ENCODE measurements at regions not wholly inside any gene's neighbourhood (a gene's known extent, or its start where the extent isn't known, plus 50 kb on each side); places are given as distances from the start of the nearest gene placed in this dataset.

DNA sequence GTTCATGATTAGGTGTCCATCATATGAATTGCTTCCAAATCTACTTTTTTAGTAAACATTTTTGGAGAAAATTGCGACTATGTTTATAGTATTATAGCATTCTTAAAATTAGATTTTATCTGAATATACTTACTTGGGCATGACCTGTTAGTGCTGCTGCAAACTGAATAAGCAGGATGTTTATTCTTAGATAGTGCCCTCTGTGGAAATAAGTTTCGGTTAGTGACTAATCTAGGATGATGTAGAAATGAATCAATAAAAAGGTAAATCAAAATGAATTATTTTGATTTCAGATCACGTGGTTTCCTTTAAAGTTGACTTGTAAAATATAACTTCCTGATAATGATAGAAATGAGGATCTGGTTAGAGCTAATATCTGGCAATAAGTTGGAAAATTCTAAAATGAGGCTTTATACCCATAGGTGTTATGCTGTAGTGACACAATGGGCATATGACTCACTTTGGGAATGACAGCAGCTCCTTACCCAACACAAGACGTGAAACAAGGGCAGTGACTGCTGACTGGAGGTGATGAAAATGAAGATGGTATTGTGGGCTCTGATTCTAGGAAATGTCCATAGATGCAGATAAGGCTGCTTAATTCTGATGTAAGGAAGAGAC lies 165.8 kb upstream of the TCF4 start:
- Histone ChIP-seq H3K27me3 (no peaks in the 10 kb centered on the region), H3K36me3 (no peaks in the 10 kb centered on the region), H3K4me1 (no peaks in the 10 kb centered on the region), H3K4me3 (no peak overlapping the region), H3K27ac (no peak overlapping the region), H3K9me3 (no peaks in the 10 kb centered on the region)
- WGBS, 2 donors (ENCODE audit: low coverage in 1 of 2) = 49 to 90% methylated on average over 4 of the region's 4 CpGs
- TF ChIP-seq POLR2A (IDR thresholded peaks at IDR 0.05) (no peak), POLR2AphosphoS5 (IDR thresholded peaks at IDR 0.05) (no peak), CTCF (IDR thresholded peaks at IDR 0.05) (no peak), EP300 (IDR thresholded peaks at IDR 0.05) (no peak)
- no peak for ATAC-seq

- TF ChIP-seq EP300 (IDR thresholded peaks at IDR 0.05) (no peak), POLR2AphosphoS5 (IDR thresholded peaks at IDR 0.05) (no peak), CTCF (IDR thresholded peaks at IDR 0.05) (no peak), POLR2A (IDR thresholded peaks at IDR 0.05) (no peak)
Observed at GRCh38 chr18:55751476-55751875, 163.5 kb upstream of the TCF4 start.

DNA sequence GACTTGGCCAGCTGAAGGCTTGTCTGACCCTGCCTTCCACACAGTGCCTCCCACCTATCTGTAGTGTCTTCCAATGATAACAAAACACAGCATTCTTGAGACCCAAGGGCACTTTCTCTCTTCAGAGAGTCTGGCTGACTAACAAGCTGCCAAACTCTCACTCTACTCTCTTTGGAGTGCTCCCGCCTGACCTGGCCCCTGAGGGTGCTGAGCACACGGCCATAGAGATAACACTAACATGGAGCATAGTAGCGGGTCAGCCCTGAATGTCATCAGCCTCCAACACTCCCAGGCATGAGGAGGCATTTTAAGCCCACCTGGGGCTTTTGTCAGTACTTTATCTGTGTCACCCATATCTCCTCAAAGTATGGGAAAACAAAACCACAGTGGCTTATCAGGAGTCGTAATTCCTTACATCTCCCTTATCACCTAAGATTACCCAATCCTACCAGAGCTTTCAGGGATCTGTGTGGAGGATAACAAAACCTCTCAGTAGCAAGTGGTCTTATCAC lies 160.3 kb upstream of the TCF4 start:
- Histone ChIP-seq H3K4me3 (no peak overlapping the region), H3K9me3 (no peaks in the 10 kb centered on the region), H3K27me3 (no peaks in the 10 kb centered on the region), H3K27ac (no peak overlapping the region), H3K4me1 (no peaks in the 10 kb centered on the region), H3K36me3 (no peaks in the 10 kb centered on the region)
- TF ChIP-seq POLR2A (IDR thresholded peaks at IDR 0.05) = no peak
- no peak for TF ChIP-seq EP300 (IDR thresholded peaks at IDR 0.05)
- no peak for TF ChIP-seq POLR2AphosphoS5 (IDR thresholded peaks at IDR 0.05)
- TF ChIP-seq CTCF (IDR thresholded peaks at IDR 0.05) = no peak
- no peak for ATAC-seq
- 84% methylated on average over 3 of the region's 4 CpGs; no CpG with 5 or more reads in 1 of the 2 donors for WGBS, 2 donors (ENCODE audit: low coverage in 1 of 2)

More at GRCh38 chr18:55751476-55751875, 163.5 kb upstream of the TCF4 start:
- H3K4me3 ChIP-seq = no peak overlapping the region
- H3K27ac ChIP-seq = no peak overlapping the region
- no peaks in the 10 kb centered on the region for H3K27me3 ChIP-seq
- no peak for ATAC-seq
- H3K9me3 ChIP-seq = no peaks in the 10 kb centered on the region
- no peaks in the 10 kb centered on the region for H3K36me3 ChIP-seq
- no peaks in the 10 kb centered on the region for H3K4me1 ChIP-seq
- 71 to 91% methylated on average over 4 of the region's 4 CpGs for WGBS, 2 donors (ENCODE audit: low coverage in 1 of 2)

GRCh38 chr18:55744206-55744605 lies 156.2 kb upstream of the TCF4 start:
- no peak overlapping the region for H3K27ac ChIP-seq
- H3K36me3 ChIP-seq = no peaks in the 10 kb centered on the region
- H3K9me3 ChIP-seq = no peaks in the 10 kb centered on the region
- no peaks in the 10 kb centered on the region for H3K27me3 ChIP-seq
- no peaks in the 10 kb centered on the region for H3K4me1 ChIP-seq
- TF ChIP-seq POLR2AphosphoS5 (IDR thresholded peaks at IDR 0.05) (no peak), CTCF (IDR thresholded peaks at IDR 0.05) (no peak), EP300 (IDR thresholded peaks at IDR 0.05) (no peak), POLR2A (IDR thresholded peaks at IDR 0.05) (no peak)
- no peak for ATAC-seq
- H3K4me3 ChIP-seq = no peak overlapping the region
- 77 to 83% methylated on average over 1 to 2 of the region's 2 CpGs for WGBS, 2 donors (ENCODE audit: low coverage in 1 of 2)

DNA sequence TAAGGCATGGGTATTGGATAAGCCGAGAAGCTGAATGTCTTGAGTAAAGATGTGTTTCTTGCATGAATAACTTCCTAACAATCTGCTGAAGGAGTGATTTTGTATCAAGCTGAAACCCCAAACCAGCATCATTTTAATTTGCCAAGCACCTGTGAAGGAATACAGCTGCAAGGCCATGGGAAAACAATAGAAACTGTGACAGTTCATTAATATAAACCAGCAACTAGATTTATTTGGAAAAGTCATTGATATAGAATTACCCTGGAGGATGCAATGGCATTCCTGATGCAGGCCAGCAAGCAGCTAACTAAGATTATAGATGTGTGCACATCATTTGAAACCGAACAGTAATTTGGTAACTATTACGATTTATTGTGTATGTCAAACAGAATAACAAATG lies 155.7 kb upstream of the TCF4 start:
- ATAC-seq = no peak
- H3K4me3 ChIP-seq = no peak overlapping the region
- no peaks in the 10 kb centered on the region for H3K9me3 ChIP-seq
- no peaks in the 10 kb centered on the region for H3K27me3 ChIP-seq
- H3K27ac ChIP-seq = no peak overlapping the region
- H3K4me1 ChIP-seq = no peaks in the 10 kb centered on the region
- H3K36me3 ChIP-seq = no peaks in the 10 kb centered on the region
- TF ChIP-seq POLR2A (IDR thresholded peaks at IDR 0.05) = no peak
- no peak for TF ChIP-seq EP300 (IDR thresholded peaks at IDR 0.05)
- no peak for TF ChIP-seq CTCF (IDR thresholded peaks at IDR 0.05)
- no peak for TF ChIP-seq POLR2AphosphoS5 (IDR thresholded peaks at IDR 0.05)
- WGBS, 2 donors (ENCODE audit: low coverage in 1 of 2) = 78 to 87% methylated on average over 3 of the region's 3 CpGs

Measured in gastroesophageal sphincter (tissue), 4 donors.